GM23338 (cell line): ENCODE measurements at regions not wholly inside any gene's neighbourhood (a gene's known extent, or its start where the extent isn't known, plus 50 kb on each side); places are given as distances from the start of the nearest gene placed in this dataset.

Source experiments
- ATAC-seq: fragments of 200-7000 bp; cut with Tn5 transposase; 3 replicates; pipeline ENCODE4 v1.9.1; 2020
- DNase-seq: peaks from one replicate; pipeline ENCODE4 v3.0.0-alpha.2; 2015; ENCODE audit warnings: low spot score
- H2AFZ ChIP-seq: fragments of 200-600 bp; sonication (generic); 2 replicates; pipeline ENCODE4 v1.8.0; 2016; ENCODE audit warnings: antibody characterized with exemption, mild to moderate bottlenecking, moderate library complexity
- H3F3A ChIP-seq: fragments of 200-600 bp; sonication (generic); replicated peaks from 2 replicates; pipeline ENCODE4 v1.8.0; 2017; ENCODE audit warnings: antibody characterized with exemption, mixed run types, low read depth
- H3K27ac ChIP-seq: fragments of 200-600 bp; sonication (generic); 2 replicates; pipeline ENCODE4 v1.6.1; 2016; ENCODE audit warnings: low read depth
- H3K27me3 ChIP-seq: fragments of 200-600 bp; sonication (generic); 2 replicates; pipeline ENCODE4 v1.8.0; 2016; ENCODE audit warnings: mild to moderate bottlenecking, mixed run types, moderate library complexity; ENCODE audit not compliant: insufficient read depth
- H3K36me3 ChIP-seq: fragments of 200-600 bp; sonication (generic); 2 replicates; pipeline ENCODE4 v1.8.0; 2016; ENCODE audit warnings: mild to moderate bottlenecking; ENCODE audit not compliant: insufficient read depth
- H3K4me1 ChIP-seq: fragments of 200-600 bp; sonication (generic); 2 replicates; pipeline ENCODE4 v1.8.0; 2016; ENCODE audit warnings: mild to moderate bottlenecking, moderate library complexity; ENCODE audit not compliant: insufficient read depth
- H3K4me2 ChIP-seq: fragments of 200-600 bp; sonication (generic); 2 replicates; pipeline ENCODE4 v1.7.1; 2017; ENCODE audit warnings: mixed run types
- H3K4me3 ChIP-seq: fragments of 200-600 bp; sonication (generic); 2 replicates; pipeline ENCODE4 v1.6.1; 2016; ENCODE audit warnings: mixed run types
- H3K79me2 ChIP-seq: fragments of 200-600 bp; sonication (generic); replicated peaks from 2 replicates; pipeline ENCODE4 v1.8.0; 2017; ENCODE audit warnings: mild to moderate bottlenecking; ENCODE audit not compliant: insufficient read depth
- H3K9me2 ChIP-seq: fragments of 200-600 bp; sonication (generic); 2 replicates; pipeline ENCODE4 v1.8.0; 2017; ENCODE audit not compliant: insufficient read depth
- H4K20me1 ChIP-seq: fragments of 200-600 bp; sonication (generic); replicated peaks from 2 replicates; pipeline ENCODE4 v1.8.0; 2017; ENCODE audit warnings: mild to moderate bottlenecking; ENCODE audit not compliant: insufficient read depth
- H3K27ac Mint-ChIP-seq: 2 replicates; pipeline ENCODE4 v1.8.0; 2020; ENCODE audit warnings: inconsistent platforms, mild to moderate bottlenecking, moderate library complexity, mixed read lengths
- H3K27me3 Mint-ChIP-seq: 3 replicates; pipeline ENCODE4 v1.8.0; 2022; ENCODE audit warnings: low read depth, mild to moderate bottlenecking, moderate library complexity, mixed read lengths, inconsistent platforms; ENCODE audit not compliant: insufficient read depth, poor library complexity
- H3K36me3 Mint-ChIP-seq: 3 replicates; pipeline ENCODE4 v1.8.0; 2021; ENCODE audit warnings: low read depth, mild to moderate bottlenecking, inconsistent platforms, moderate library complexity, mixed read lengths
- H3K4me1 Mint-ChIP-seq: 3 replicates; pipeline ENCODE4 v1.8.0; 2020; ENCODE audit warnings: mild to moderate bottlenecking, inconsistent platforms, mixed read lengths
- H3K4me3 Mint-ChIP-seq: 3 replicates; pipeline ENCODE4 v1.8.0; 2021; ENCODE audit warnings: moderate library complexity, mild to moderate bottlenecking, inconsistent platforms, mixed read lengths
- H3K9me3 Mint-ChIP-seq: 3 replicates; pipeline ENCODE4 v1.8.0; 2020; ENCODE audit warnings: moderate library complexity, mild to moderate bottlenecking, inconsistent platforms, mixed read lengths
- CTCF ChIP-seq, 2 experiments: fragments of 200-600 bp in 1 of 2; sonication (generic) in 1 of 2; conservative IDR thresholded peaks; 2 replicates each; pipeline versions ENCODE4 v1.5.1 to v1.6.1; 2016 to 2017; ENCODE audit warnings: antibody characterized with exemption in 2 of 2, low read depth in 2 of 2, mild to moderate bottlenecking in 2 of 2, moderate library complexity in 1 of 2
- EZH2phosphoT487 ChIP-seq: fragments of 200-600 bp; sonication (generic); IDR thresholded peaks from one replicate; pipeline ENCODE4 v1.8.1; 2018; ENCODE audit warnings: antibody characterized with exemption; ENCODE audit not compliant: unreplicated experiment
- POLR2AphosphoS5 ChIP-seq: IDR thresholded peaks from 2 replicates; pipeline ENCODE4 v1.6.1; 2016; ENCODE audit warnings: antibody characterized with exemption, low read depth
- TF ChIP-seq, protein P1 (sequence below): fragments of 250-450 bp; sonication (Bioruptor Pico); IDR thresholded peaks from 2 replicates; pipeline ENCODE4 v1.5.0; 2020; ENCODE audit warnings: mild to moderate bottlenecking, moderate library complexity

DNA sequence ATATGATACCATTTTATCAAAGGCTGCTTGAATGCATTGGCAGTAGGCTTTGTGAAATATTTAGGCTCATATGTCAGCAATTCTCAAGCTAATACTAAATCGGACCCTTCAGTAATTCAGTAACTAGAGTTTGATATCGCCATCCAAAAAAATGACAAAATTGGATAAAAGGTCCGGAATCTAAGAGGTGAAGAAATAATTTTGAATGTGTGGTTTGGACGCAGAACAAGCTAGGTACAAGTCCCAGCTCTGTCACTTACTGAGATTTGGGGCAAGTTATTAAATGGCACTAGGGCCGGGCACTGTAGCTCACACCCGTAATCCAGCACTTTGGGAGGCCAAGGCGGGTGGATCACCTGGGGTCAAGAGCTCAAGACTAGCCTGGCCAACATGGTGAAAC, 956.5 kb downstream of the CDH11 start (continued):
- TF ChIP-seq, protein P1, sequence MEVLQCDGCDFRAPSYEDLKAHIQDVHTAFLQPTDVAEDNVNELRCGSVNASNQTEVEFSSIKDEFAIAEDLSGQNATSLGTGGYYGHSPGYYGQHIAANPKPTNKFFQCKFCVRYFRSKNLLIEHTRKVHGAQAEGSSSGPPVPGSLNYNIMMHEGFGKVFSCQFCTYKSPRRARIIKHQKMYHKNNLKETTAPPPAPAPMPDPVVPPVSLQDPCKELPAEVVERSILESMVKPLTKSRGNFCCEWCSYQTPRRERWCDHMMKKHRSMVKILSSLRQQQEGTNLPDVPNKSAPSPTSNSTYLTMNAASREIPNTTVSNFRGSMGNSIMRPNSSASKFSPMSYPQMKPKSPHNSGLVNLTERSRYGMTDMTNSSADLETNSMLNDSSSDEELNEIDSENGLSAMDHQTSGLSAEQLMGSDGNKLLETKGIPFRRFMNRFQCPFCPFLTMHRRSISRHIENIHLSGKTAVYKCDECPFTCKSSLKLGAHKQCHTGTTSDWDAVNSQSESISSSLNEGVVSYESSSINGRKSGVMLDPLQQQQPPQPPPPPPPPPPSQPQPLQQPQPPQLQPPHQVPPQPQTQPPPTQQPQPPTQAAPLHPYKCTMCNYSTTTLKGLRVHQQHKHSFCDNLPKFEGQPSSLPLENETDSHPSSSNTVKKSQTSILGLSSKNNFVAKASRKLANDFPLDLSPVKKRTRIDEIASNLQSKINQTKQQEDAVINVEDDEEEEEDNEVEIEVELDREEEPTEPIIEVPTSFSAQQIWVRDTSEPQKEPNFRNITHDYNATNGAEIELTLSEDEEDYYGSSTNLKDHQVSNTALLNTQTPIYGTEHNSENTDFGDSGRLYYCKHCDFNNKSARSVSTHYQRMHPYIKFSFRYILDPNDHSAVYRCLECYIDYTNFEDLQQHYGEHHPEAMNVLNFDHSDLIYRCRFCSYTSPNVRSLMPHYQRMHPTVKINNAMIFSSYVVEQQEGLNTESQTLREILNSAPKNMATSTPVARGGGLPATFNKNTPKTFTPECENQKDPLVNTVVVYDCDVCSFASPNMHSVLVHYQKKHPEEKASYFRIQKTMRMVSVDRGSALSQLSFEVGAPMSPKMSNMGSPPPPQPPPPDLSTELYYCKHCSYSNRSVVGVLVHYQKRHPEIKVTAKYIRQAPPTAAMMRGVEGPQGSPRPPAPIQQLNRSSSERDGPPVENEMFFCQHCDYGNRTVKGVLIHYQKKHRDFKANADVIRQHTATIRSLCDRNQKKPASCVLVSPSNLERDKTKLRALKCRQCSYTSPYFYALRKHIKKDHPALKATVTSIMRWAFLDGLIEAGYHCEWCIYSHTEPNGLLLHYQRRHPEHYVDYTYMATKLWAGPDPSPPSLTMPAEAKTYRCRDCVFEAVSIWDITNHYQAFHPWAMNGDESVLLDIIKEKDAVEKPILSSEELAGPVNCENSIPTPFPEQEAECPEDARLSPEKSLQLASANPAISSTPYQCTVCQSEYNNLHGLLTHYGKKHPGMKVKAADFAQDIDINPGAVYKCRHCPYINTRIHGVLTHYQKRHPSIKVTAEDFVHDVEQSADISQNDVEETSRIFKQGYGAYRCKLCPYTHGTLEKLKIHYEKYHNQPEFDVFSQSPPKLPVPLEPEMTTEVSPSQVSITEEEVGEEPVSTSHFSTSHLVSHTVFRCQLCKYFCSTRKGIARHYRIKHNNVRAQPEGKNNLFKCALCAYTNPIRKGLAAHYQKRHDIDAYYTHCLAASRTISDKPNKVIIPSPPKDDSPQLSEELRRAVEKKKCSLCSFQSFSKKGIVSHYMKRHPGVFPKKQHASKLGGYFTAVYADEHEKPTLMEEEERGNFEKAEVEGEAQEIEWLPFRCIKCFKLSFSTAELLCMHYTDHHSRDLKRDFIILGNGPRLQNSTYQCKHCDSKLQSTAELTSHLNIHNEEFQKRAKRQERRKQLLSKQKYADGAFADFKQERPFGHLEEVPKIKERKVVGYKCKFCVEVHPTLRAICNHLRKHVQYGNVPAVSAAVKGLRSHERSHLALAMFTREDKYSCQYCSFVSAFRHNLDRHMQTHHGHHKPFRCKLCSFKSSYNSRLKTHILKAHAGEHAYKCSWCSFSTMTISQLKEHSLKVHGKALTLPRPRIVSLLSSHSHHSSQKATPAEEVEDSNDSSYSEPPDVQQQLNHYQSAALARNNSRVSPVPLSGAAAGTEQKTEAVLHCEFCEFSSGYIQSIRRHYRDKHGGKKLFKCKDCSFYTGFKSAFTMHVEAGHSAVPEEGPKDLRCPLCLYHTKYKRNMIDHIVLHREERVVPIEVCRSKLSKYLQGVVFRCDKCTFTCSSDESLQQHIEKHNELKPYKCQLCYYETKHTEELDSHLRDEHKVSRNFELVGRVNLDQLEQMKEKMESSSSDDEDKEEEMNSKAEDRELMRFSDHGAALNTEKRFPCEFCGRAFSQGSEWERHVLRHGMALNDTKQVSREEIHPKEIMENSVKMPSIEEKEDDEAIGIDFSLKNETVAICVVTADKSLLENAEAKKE (CRISPR knock-in tag), result no peak

GRCh38 chr16:64162613-64163375, 959.1 kb downstream of the CDH11 start:
- DNase-seq, result no peak
- Histone ChIP-seq H3F3A (no peaks in the 10 kb centered on the region), H3K4me2 (no peak overlapping the region), H4K20me1 (no peaks in the 10 kb centered on the region), H3K9me2 (peaks cover 4% of the 10 kb centered on the region; the same call in 1 of the 2 replicates), H2AFZ (no peak overlapping the region), H3K4me1 (no peaks in the 10 kb centered on the region), H3K27ac (no peak overlapping the region), H3K36me3 (no peaks in the 10 kb centered on the region), H3K27me3 (no peaks in the 10 kb centered on the region), H3K79me2 (no peaks in the 10 kb centered on the region), H3K4me3 (no peak overlapping the region)
- H3K36me3 Mint-ChIP-seq, result no peaks in the 10 kb centered on the region
- H3K27ac Mint-ChIP-seq, result no peak overlapping the region
- H3K4me1 Mint-ChIP-seq, result no peaks in the 10 kb centered on the region
- peaks cover 1% of the 10 kb centered on the region for H3K27me3 Mint-ChIP-seq
- H3K4me3 Mint-ChIP-seq, result no peak overlapping the region
- no peaks in the 10 kb centered on the region for H3K9me3 Mint-ChIP-seq
- ATAC-seq, result no peak
- TF ChIP-seq POLR2AphosphoS5 (no peak), EZH2phosphoT487 (no peak), CTCF (conservative IDR thresholded peaks at IDR 0.05; ENCODE audit: low read depth in 2 of 2) (no peak)
- TF ChIP-seq, protein P1 (CRISPR knock-in tag), result no peak
